ENCODE measurements at regions not wholly inside any gene's neighbourhood (a gene's known extent, or its start where the extent isn't known, plus 50 kb on each side); places are given as distances from the start of the nearest gene placed in this dataset.
"Not testable (repeated sequence)": the region's sequence is repeated elsewhere in the genome, so short reads cannot be mapped to it uniquely, and the experiment has no call there.

DNA sequence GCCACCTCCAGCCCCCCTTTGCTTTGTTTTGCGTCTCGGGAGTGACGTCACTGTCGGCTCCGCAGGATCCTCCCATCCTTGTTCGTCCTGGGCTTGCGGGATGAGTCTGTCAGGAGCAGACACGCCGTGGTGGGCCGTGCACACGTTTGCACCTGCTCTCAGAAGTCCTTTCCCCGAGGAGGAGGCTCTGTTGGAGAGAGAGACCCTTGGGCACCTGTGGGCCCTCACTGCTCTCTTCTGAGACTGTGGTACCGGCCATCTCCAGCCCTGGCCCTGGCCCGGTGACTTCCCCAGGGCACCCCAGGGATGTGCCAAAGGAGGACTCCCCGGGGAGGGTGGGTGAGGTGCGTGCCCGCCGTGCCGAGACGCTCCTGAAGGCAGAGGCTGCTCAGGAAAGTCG is 76.1 kb upstream of the PPP2R3B start:
- Mint-ChIP-seq H3K4me3 (ENCODE audit: unreplicated experiment) (no peak overlapping the region), H3K36me3 (ENCODE audit: low read depth) (no peaks in the 10 kb centered on the region), H3K27me3 (ENCODE audit: low read depth) (peaks cover 3% of the 10 kb centered on the region), H3K9me3 (ENCODE audit: low read depth) (no peaks in the 10 kb centered on the region), H3K4me1 (ENCODE audit: low read depth) (no peaks in the 10 kb centered on the region), H3K27ac (ENCODE audit: unreplicated experiment) (no peak overlapping the region)
- TF ChIP-seq, protein P1, sequence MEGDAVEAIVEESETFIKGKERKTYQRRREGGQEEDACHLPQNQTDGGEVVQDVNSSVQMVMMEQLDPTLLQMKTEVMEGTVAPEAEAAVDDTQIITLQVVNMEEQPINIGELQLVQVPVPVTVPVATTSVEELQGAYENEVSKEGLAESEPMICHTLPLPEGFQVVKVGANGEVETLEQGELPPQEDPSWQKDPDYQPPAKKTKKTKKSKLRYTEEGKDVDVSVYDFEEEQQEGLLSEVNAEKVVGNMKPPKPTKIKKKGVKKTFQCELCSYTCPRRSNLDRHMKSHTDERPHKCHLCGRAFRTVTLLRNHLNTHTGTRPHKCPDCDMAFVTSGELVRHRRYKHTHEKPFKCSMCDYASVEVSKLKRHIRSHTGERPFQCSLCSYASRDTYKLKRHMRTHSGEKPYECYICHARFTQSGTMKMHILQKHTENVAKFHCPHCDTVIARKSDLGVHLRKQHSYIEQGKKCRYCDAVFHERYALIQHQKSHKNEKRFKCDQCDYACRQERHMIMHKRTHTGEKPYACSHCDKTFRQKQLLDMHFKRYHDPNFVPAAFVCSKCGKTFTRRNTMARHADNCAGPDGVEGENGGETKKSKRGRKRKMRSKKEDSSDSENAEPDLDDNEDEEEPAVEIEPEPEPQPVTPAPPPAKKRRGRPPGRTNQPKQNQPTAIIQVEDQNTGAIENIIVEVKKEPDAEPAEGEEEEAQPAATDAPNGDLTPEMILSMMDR (IDR thresholded peaks at IDR 0.05): no peak
- peak; percentile 79 for DNase-seq (ENCODE audit: low spot score)

DNA sequence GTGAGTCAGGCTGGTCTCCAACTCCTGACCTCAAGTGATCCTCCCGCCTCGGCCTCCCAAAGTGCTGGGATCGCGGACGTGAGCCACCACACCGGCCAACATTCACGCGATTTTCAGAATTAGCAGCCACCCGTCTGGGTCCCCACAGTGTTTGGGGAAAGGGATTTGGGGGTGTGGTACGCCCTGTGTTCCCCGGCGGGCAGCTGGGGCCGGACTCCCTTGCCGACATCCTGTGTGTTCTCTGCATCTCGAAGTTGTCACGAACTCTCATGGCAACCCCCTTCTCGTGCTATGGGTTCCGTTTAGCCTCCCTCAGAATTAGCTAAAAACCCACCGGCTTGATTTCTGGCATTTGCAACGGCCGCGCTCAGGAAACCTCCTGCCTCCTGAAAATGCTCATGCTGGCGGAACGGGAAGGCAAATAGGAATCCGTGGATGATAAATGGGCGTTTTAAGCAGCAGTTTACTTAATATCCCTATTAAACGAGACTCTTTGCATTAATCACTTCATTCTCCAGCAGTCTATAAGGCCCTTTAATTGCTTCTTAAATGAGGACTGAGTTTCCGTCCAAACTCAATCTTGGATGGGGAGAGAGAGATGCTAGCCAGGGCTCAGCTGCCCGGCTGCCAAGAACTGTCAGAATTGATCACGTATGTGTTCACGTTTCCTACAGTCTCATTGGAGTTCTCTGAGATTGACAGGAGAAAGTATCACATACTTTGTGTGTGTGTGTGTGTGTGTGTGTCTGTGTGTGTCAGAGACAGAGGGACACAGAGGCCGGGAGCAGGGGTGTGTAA is 78.9 kb upstream of the PPP2R3B start:
- TF ChIP-seq, protein P1 (IDR thresholded peaks at IDR 0.05): no peak
- H3K4me3 Mint-ChIP-seq (ENCODE audit: unreplicated experiment): no peak overlapping the region
- no peaks in the 10 kb centered on the region for H3K9me3 Mint-ChIP-seq (ENCODE audit: low read depth)
- no peaks in the 10 kb centered on the region for H3K4me1 Mint-ChIP-seq (ENCODE audit: low read depth)
- no peak overlapping the region for H3K27ac Mint-ChIP-seq (ENCODE audit: unreplicated experiment)
- peak; percentile 58 for DNase-seq (ENCODE audit: low spot score)
- H3K27me3 Mint-ChIP-seq (ENCODE audit: low read depth): no peaks in the 10 kb centered on the region
- H3K36me3 Mint-ChIP-seq (ENCODE audit: low read depth): no peaks in the 10 kb centered on the region

DNA sequence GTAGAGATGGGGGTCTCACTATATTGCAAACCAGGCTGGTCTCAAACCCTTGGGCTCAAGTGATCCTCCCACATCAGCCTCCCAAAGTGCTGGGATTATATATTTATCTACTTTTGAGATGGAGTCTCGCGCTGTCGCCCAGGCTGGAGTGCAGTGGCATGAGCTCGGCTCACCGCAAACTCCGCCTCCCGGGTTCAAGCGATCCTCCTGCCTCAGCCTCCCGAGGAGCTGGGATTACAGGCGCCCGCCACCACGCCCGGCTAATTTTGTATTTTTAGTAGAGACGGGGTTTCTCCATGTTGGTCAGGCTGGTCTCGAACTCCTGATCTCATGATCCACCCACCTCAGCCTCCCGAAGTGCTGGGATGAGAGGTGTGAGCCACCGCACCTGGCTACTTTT is 80.1 kb upstream of the PPP2R3B start:
- not testable (repeated sequence) for H3K4me3 Mint-ChIP-seq (ENCODE audit: unreplicated experiment); H3K27me3 Mint-ChIP-seq (ENCODE audit: low read depth); H3K27ac Mint-ChIP-seq (ENCODE audit: unreplicated experiment); H3K36me3 Mint-ChIP-seq (ENCODE audit: low read depth); H3K9me3 Mint-ChIP-seq (ENCODE audit: low read depth)
- peaks cover 10% of the 10 kb centered on the region for H3K4me1 Mint-ChIP-seq (ENCODE audit: low read depth)
- DNase-seq (ENCODE audit: low spot score): peak; percentile 57

DNA sequence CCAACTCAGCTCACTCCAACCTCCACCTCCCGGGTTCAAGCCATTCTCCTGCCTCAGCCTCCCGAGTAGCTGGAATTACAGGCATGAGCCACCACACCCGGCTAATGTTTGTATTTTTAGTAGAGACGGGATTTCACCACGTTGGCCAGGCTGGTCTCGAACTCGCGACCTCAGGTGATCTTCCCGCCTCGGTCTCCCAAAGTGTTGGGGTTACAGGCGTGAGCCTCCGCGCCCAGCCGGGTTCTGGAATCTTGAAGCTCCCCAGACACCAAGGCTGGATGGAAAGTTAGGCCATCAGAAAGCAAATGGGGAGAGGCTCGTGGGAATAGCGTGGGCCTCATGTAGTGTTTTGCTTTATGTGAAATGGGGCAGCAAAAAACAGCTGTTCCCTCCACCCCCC is 81.0 kb upstream of the PPP2R3B start:
- H3K4me3 Mint-ChIP-seq (ENCODE audit: unreplicated experiment); H3K9me3 Mint-ChIP-seq (ENCODE audit: low read depth); H3K27ac Mint-ChIP-seq (ENCODE audit: unreplicated experiment); H3K27me3 Mint-ChIP-seq (ENCODE audit: low read depth); H3K36me3 Mint-ChIP-seq (ENCODE audit: low read depth): not testable (repeated sequence)
- peaks cover 10% of the 10 kb centered on the region for H3K4me1 Mint-ChIP-seq (ENCODE audit: low read depth)
- DNase-seq (ENCODE audit: low spot score): peak; percentile 59

DNA sequence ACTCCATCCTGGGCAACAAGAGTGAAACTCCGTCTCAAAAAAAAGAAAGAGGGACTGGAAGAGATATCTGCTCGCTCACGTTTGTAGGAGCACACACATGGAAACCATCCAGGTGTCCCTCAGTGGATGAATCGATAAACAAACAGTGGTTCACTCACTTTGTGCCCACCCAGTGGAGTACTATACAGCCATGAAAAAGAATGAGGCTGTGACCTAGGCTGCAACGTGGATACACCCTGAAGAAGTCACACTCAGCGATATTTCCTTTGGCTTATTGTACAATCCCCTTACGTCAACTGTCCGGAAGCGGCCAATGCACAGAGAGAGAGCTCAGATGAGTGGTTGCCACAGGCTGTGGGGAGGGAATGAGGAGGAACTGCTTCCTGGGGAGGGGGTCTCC is 82.3 kb upstream of the PPP2R3B start:
- H3K27ac Mint-ChIP-seq (ENCODE audit: unreplicated experiment): no peak overlapping the region
- TF ChIP-seq, protein P1 (IDR thresholded peaks at IDR 0.05): no peak
- H3K9me3 Mint-ChIP-seq (ENCODE audit: low read depth): no peaks in the 10 kb centered on the region
- peaks cover 10% of the 10 kb centered on the region for H3K4me1 Mint-ChIP-seq (ENCODE audit: low read depth)
- DNase-seq (ENCODE audit: low spot score): no peak
- H3K36me3 Mint-ChIP-seq (ENCODE audit: low read depth): no peaks in the 10 kb centered on the region
- no peak overlapping the region for H3K4me3 Mint-ChIP-seq (ENCODE audit: unreplicated experiment)
- H3K27me3 Mint-ChIP-seq (ENCODE audit: low read depth): no peaks in the 10 kb centered on the region

DNA sequence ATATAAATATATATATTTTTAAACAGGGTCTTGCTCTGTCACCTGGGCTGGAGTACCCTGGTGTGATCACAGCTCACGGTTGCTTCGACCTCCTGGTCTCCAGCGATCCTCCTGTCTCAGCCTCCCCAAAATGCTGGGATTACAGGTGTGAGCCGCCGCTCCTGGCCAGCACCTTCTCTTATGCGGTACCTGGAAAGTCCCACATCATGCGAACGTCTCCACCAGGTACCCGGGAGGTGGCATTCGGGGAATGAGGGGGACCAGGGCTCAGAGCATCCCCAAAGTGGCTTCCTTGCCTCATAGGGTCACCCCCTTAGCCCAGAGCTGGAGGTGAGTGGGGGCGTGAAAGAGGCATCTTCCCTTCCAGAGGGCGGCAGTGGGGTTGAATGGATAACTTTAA is 84.0 kb upstream of the PPP2R3B start:
- Mint-ChIP-seq H3K27me3 (ENCODE audit: low read depth) (no peaks in the 10 kb centered on the region), H3K36me3 (ENCODE audit: low read depth) (no peaks in the 10 kb centered on the region), H3K4me1 (ENCODE audit: low read depth) (peaks cover 10% of the 10 kb centered on the region), H3K9me3 (ENCODE audit: low read depth) (peaks cover 5% of the 10 kb centered on the region), H3K4me3 (ENCODE audit: unreplicated experiment) (no peak overlapping the region), H3K27ac (ENCODE audit: unreplicated experiment) (no peak overlapping the region)
- TF ChIP-seq, protein P1 (IDR thresholded peaks at IDR 0.05): no peak
- peak; percentile 44 for DNase-seq (ENCODE audit: low spot score)

Measured in chondrocyte (in vitro differentiated cells).